Rectal smooth muscle tissue (tissue), 1 donor: ENCODE measurements at regions not wholly inside any gene's neighbourhood (a gene's known extent, or its start where the extent isn't known, plus 50 kb on each side); places are given as distances from the start of the nearest gene placed in this dataset.

ENCODE experiments used
- H3K27ac ChIP-seq: one replicate; pipeline ENCODE4 v1.7.0; 2013; ENCODE audit warnings: low read depth, low read length, inconsistent platforms
- H3K27me3 ChIP-seq: one replicate; pipeline ENCODE4 v1.7.0; 2013; ENCODE audit warnings: low read length; ENCODE audit not compliant: control insufficient read depth, insufficient read depth
- H3K36me3 ChIP-seq: one replicate; pipeline ENCODE4 v1.7.0; 2013; ENCODE audit warnings: low read length; ENCODE audit not compliant: control insufficient read depth, insufficient read depth
- H3K4me1 ChIP-seq: one replicate; pipeline ENCODE4 v1.7.0; 2013; ENCODE audit warnings: low read length; ENCODE audit not compliant: control insufficient read depth, insufficient read depth
- H3K4me3 ChIP-seq: one replicate; pipeline ENCODE4 v1.7.0; 2013; ENCODE audit warnings: low read length
- H3K9ac ChIP-seq: one replicate; pipeline ENCODE4 v1.7.0; 2013; ENCODE audit warnings: low read length

DNA sequence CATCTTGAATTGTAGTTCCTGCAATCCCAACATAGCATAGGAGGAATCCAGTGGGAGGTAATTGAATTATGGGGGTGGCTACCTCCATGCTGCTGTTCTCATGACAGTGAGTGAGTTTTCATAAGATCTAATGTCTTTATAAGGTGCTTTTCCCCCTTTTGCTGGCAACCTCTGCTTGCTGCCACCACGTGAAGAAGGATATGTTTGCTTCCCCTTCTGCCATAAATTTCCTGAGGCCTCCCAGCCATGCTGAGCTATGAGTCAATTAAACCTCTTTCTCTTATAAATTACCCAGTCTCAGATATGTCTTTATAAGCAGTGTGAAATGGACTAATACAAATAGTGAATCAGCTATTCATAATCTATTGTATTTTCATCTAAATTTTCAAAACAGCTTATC lies 537.3 kb downstream of the EPHA3 start:
- Histone ChIP-seq H3K4me1 (no peaks in the 10 kb centered on the region), H3K27ac (no peak overlapping the region), H3K27me3 (no peaks in the 10 kb centered on the region)

DNA sequence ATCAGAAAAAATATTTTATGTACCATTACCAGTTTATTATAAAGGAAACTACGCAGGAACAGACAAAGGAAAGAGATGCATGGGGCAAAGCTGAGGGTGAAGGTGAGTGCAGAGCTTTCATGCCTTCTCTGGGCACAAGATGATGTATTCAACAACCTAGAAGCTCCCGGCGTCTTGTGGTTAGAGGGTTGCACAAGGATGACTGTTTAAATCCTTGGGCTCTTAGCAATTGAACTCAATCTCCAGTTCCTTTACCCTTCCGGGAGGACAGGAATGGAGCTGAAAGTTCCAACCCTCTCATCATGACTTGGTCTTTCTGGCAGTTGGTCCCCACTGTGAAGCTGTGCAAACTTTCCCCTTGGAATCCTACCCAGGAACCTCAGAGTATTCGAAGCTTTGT lies 542.0 kb downstream of the EPHA3 start:
- Histone ChIP-seq H3K27ac (no peak overlapping the region), H3K27me3 (no peaks in the 10 kb centered on the region), H3K9ac (no peak overlapping the region), H3K4me3 (no peak overlapping the region), H3K4me1 (no peaks in the 10 kb centered on the region), H3K36me3 (no peaks in the 10 kb centered on the region)

More for the DNA sequence above, 537.3 kb downstream of the EPHA3 start:
- Histone ChIP-seq H3K4me3 (no peak overlapping the region), H3K36me3 (no peaks in the 10 kb centered on the region), H3K9ac (no peak overlapping the region)

DNA sequence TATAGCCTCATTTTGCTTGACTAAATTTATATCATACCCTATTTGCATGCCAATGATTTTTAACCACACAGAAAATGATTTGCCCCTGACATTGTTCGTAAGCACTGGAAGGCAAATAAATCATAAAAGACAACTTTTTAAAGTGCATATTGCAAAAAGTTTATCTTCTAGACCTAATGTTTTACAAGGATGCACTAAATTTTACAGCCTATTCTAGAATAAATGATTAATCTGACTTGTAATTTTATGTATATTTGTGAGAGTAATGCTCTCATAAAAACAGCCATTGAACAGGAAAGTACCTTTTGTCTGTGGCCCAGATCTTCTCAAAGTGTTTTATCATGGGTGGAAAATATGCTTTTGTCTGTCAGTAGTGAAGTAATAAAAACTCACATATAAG lies 546.6 kb downstream of the EPHA3 start:
- no peaks in the 10 kb centered on the region for H3K27me3 ChIP-seq
- H3K9ac ChIP-seq = no peak overlapping the region
- no peak overlapping the region for H3K4me3 ChIP-seq
- H3K36me3 ChIP-seq = no peaks in the 10 kb centered on the region
- H3K4me1 ChIP-seq = no peaks in the 10 kb centered on the region
- no peak overlapping the region for H3K27ac ChIP-seq

DNA sequence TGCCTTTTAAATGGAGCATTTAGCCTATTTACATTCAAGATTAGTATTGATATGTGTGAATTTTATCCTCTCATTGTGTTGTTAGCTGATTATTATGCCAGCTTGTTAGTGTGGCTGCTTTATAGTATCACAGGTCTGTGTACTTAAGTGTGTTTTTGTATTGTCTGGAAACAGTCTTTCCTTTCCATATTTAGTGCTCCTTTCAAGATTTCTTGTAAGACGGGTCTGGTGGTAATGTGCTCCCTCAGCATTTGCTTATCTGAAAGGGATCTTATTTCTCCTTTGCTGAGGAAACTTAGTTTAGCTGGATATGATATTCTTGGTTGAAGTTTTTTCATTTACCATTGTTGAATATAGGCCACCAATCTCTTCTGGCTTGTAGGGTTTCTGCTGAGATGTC lies 549.0 kb downstream of the EPHA3 start:
- Histone ChIP-seq H3K4me3 (no peak overlapping the region), H3K9ac (no peak overlapping the region), H3K27me3 (no peaks in the 10 kb centered on the region), H3K36me3 (no peaks in the 10 kb centered on the region), H3K4me1 (no peaks in the 10 kb centered on the region), H3K27ac (no peak overlapping the region)

DNA sequence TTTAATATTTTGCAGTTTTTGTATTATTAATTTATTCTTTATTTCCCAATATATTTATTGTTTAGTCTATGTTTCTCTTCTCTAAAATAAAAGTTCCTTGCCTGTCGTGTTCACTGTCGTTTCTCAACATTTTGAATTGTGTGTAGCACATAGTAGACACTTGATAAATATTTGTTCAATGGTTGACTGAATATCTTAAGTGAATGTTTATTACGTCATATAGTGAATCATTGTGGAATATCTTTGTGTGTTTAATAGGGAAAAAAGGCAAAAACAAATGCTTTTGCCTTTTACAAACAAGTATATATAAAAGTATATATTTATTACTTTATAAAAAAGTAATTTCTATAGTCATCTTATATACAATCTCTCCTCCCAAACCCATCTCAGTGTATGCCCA lies 572.3 kb downstream of the EPHA3 start:
- Histone ChIP-seq H3K4me3 (no peak overlapping the region), H3K4me1 (no peaks in the 10 kb centered on the region), H3K27ac (no peak overlapping the region), H3K36me3 (no peaks in the 10 kb centered on the region), H3K27me3 (no peaks in the 10 kb centered on the region), H3K9ac (no peak overlapping the region)

DNA sequence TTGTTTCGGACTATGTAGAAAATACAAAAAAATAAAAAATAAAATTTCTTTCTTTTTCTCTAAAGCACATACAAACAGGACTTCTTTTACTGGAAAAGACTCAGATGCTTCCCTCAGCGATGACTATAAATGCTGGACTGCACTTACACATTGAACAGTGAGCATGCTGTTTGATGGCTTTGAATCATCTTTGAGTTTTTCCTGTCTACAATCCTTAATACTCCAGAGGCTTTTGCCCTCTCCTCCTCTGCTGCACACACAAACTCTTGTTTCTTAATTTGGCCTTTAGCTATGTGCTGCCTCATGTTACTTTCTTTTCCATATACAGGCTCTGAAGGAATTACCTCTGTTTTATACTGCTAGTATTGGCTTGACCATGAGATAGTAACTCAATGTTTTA lies 575.1 kb downstream of the EPHA3 start:
- no peaks in the 10 kb centered on the region for H3K36me3 ChIP-seq
- no peak overlapping the region for H3K27ac ChIP-seq
- no peak overlapping the region for H3K4me3 ChIP-seq
- H3K27me3 ChIP-seq = no peaks in the 10 kb centered on the region
- H3K9ac ChIP-seq = no peak overlapping the region
- no peaks in the 10 kb centered on the region for H3K4me1 ChIP-seq

DNA sequence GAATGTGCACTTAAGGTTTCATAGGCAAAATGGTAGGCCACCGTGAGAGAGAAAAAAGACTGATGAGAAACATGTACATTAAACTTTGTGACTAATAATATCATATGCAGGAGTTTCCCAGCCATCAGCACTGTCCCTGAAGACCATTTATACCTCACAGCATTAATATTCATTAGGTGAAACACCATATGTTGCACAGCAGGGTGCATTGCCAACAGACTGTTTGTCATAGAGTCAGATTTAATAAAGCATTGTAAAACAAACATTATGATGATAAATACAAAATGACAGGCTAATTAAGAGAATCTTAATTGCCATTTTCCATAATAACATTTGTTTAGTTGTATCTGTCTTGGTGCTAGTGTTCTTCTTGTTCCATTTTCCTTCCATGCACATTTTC lies 578.3 kb downstream of the EPHA3 start:
- no peak overlapping the region for H3K4me3 ChIP-seq

DNA sequence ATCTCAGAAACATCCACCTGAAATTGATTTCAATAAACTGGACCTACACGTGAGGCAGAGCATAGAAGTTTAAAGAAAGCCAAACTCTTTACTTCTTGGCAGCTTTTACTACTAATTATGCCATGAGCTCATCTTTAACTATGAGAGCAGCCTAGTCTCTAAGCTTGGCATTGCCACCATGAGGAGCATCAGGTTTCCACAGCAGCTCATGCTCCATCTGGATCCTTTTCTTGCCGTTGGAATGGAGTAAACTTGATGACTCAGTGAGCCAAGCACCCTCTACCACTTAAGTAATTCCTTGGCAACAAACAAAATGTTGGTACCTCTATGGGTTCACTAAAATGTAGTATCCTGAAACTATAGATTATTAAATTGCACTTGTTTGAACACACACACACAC lies 583.2 kb downstream of the EPHA3 start:
- Histone ChIP-seq H3K4me1 (no peaks in the 10 kb centered on the region), H3K27ac (no peak overlapping the region), H3K9ac (no peak overlapping the region), H3K4me3 (no peak overlapping the region), H3K36me3 (no peaks in the 10 kb centered on the region), H3K27me3 (no peaks in the 10 kb centered on the region)

More for the DNA sequence above, 578.3 kb downstream of the EPHA3 start:
- Histone ChIP-seq H3K9ac (no peak overlapping the region), H3K4me1 (no peaks in the 10 kb centered on the region), H3K27me3 (no peaks in the 10 kb centered on the region), H3K27ac (no peak overlapping the region), H3K36me3 (no peaks in the 10 kb centered on the region)

DNA sequence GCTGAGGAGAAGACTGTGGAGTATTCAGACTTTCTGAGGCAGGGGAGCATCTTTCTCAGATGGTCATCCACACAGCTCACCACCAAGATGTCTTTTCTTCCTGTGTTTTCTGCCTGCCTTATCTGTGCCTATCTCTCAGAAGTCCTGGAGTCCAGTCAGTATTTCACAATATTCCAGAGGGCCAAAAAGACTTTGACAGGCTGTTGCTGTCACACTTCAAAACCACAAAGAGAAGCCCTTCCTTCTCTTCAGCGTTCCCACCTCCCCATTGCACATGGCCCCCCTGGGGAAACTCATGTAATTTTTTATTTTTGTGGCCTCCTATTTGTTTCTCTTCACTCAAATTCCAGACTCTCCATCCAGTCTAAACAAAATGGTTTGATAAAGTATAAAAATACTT lies 585.2 kb downstream of the EPHA3 start:
- H3K36me3 ChIP-seq = no peaks in the 10 kb centered on the region

DNA sequence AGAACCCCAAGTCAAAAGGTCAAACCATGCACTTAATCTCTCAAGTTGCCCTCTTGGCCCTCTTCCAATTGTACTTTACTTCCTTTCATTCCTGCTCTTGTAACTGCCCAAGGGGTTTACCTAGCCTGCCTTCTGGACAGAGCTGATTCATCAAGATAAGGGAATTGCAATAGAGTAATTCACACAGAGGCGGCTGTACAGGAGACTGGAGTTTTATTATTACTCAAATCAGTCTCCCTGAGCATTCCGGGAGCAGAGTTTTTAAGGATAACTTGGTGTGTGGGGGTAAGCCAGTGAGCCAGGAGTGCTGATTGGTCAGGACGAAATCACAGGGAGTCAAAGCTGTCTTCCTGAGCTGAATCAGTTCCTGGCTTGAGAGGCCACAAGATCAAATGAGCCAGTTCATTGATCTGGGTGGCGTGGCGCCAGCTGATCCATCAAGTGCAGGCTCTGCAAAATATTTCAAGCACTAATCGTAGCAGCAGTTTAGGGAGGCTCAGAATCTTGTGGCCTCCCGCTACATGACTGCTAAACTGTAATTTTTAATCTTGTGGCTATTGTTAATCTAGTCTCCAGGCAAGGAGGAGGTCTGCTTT lies 590.0 kb downstream of the EPHA3 start:
- Histone ChIP-seq H3K9ac (no peak overlapping the region), H3K27me3 (no peaks in the 10 kb centered on the region), H3K27ac (no peak overlapping the region), H3K4me1 (no peaks in the 10 kb centered on the region), H3K4me3 (no peak overlapping the region), H3K36me3 (no peaks in the 10 kb centered on the region)

More for the DNA sequence above, 585.2 kb downstream of the EPHA3 start:
- Histone ChIP-seq H3K27ac (no peak overlapping the region), H3K4me3 (no peak overlapping the region), H3K9ac (no peak overlapping the region), H3K27me3 (no peaks in the 10 kb centered on the region), H3K4me1 (no peaks in the 10 kb centered on the region)

DNA sequence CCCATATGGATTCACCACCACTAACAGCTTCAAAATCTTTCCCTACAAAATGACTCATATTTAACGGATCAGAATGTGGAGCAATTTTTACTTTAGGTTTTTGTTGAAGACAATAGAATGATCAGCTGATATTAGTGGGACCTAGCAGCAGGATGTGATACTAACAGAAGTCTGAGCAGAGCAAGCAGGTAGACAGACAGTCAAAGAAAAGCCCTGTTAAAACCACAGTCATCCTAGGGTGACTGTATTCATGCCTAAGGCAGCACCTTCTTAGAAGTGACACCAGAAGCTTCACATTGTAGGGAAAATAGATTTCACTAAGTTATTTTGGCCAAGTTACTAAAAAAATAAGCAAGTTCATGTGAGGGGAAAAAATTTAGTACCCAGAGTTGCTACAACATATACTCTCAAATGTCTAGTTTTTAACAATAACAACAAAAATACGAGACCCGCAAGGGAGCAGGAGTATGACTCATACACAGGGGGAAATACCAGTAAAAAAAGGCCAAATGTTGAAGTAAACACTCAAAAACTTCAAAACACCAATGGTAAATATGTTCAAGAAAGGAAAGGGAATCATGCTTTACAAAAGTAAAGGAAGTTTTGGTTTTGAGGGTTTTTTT lies 590.9 kb downstream of the EPHA3 start:
- no peak overlapping the region for H3K27ac ChIP-seq
- no peaks in the 10 kb centered on the region for H3K36me3 ChIP-seq
- no peaks in the 10 kb centered on the region for H3K27me3 ChIP-seq
- no peak overlapping the region for H3K4me3 ChIP-seq
- no peak overlapping the region for H3K9ac ChIP-seq
- no peaks in the 10 kb centered on the region for H3K4me1 ChIP-seq

DNA sequence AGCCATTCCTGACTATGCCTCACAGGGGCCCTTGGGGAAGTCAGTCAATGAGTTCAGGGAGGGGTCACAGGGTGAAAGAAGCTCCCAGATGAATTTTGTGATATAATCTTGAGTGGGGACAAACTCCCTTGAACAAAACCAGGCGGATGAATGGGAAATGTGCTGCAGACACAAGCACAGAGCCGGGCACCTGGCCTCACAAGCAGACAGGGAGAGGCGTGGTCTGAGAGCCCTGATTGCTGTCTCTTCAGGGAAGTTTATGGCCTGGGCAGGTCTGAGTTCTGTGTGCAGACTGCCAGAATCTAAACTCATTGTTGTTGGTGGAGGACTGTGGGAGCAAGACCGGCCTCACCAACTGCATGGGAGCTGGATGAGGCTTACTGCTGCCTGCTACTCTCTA lies 591.8 kb downstream of the EPHA3 start:
- no peak overlapping the region for H3K27ac ChIP-seq
- H3K9ac ChIP-seq = no peak overlapping the region
- H3K27me3 ChIP-seq = no peaks in the 10 kb centered on the region

DNA sequence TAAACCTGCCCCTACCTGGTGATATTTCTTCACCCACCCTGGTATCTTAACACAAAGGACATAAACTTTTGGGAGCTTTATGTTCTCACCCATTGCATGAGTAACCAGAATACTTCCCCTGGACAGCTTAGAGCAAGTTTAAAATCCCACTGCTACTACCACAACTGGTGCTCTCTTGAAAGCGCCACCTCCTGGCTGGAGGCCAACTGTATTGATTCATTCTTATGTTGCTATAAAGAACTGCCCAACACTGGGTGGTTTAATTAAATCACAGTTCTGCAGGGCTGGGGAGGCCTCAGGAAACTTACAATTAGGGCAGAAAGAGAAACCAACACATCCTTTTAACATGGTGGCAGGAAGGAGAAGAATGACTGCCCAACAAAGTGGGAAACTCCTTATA lies 592.4 kb downstream of the EPHA3 start:
- Histone ChIP-seq H3K36me3 (no peaks in the 10 kb centered on the region), H3K4me1 (no peaks in the 10 kb centered on the region), H3K27me3 (no peaks in the 10 kb centered on the region), H3K27ac (no peak overlapping the region), H3K4me3 (no peak overlapping the region), H3K9ac (no peak overlapping the region)

More for the DNA sequence above, 591.8 kb downstream of the EPHA3 start:
- Histone ChIP-seq H3K4me3 (no peak overlapping the region), H3K4me1 (no peaks in the 10 kb centered on the region), H3K36me3 (no peaks in the 10 kb centered on the region)
